ENCODE measurements at regions not wholly inside any gene's neighbourhood (a gene's known extent, or its start where the extent isn't known, plus 50 kb on each side); places are given as distances from the start of the nearest gene placed in this dataset.

DNA sequence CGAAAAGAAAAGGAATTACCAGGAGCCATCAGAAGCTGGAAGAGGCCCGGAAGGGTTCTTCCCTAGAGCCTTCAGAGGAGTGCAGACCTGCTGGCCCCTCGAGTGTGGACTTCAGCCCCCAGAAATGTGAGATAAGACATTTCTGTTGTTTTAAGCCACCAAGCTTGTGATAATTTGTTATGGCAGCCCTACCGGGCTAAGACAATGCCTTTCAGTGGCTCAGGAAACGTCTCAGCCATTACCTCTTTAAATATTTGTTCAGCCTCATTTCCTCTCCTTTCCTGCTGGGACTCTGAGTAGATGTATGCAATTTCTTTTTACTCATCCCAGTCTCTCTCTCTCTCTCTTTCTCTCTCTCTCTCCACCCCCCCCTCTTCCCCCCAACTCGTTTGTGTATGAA lies 174.7 kb upstream of the GRB10 start:
- in situ Hi-C loops (cut with HindIII; ENCODE audit: low sequenced_read_pairs): loop anchor here (5.0 kb wide), 1 partner anchor 35 kb away; no protein-coding TSS in a partner anchor
- H3K4me3 ChIP-seq (ENCODE audit: low read depth, low read length): no peak overlapping the region
- TF ChIP-seq, protein P1, sequence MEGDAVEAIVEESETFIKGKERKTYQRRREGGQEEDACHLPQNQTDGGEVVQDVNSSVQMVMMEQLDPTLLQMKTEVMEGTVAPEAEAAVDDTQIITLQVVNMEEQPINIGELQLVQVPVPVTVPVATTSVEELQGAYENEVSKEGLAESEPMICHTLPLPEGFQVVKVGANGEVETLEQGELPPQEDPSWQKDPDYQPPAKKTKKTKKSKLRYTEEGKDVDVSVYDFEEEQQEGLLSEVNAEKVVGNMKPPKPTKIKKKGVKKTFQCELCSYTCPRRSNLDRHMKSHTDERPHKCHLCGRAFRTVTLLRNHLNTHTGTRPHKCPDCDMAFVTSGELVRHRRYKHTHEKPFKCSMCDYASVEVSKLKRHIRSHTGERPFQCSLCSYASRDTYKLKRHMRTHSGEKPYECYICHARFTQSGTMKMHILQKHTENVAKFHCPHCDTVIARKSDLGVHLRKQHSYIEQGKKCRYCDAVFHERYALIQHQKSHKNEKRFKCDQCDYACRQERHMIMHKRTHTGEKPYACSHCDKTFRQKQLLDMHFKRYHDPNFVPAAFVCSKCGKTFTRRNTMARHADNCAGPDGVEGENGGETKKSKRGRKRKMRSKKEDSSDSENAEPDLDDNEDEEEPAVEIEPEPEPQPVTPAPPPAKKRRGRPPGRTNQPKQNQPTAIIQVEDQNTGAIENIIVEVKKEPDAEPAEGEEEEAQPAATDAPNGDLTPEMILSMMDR (IDR thresholded peaks at IDR 0.05; ENCODE audit: low read depth, low read length, missing control alignments): no peak
- DNase-seq (ENCODE audit: low read depth): no peak

DNA sequence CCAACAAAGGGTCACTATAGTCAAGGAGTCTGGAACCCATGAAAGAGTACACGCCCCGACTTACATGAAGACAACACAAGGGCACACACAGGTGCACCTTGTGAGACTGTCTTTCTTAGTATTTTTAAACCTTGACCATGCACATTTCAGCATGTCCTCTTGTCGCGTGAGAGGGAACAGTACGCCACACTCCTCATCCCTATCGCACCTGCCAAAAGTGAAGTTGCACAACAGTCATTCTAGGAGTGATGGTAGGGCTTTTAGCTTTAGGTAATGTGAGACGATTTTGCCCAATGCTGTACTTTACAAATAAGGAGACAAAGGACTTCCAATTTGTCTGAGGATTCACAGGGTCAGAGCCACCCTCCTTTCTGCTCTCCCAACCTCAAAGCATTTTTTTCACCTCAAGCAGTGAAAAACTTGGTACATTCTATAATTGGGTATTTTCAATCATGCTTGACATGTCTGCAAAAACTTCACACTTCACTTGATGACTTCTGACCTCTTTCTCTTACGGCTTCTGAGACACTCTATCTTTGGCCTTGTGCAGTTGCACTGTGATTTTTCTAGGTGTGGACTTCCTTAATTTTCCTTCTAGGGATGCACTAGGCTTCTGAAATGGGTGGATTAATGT lies 173.9 kb upstream of the GRB10 start:
- TF ChIP-seq, protein P1 (IDR thresholded peaks at IDR 0.05; ENCODE audit: low read depth, low read length, missing control alignments): no peak
- H3K4me3 ChIP-seq (ENCODE audit: low read depth, low read length): no peak overlapping the region
- no peak for DNase-seq (ENCODE audit: low read depth)
- in situ Hi-C loops (cut with HindIII; ENCODE audit: low sequenced_read_pairs): loop anchor here (5.0 kb wide), 1 partner anchor 34 kb away; no protein-coding TSS in a partner anchor

DNA sequence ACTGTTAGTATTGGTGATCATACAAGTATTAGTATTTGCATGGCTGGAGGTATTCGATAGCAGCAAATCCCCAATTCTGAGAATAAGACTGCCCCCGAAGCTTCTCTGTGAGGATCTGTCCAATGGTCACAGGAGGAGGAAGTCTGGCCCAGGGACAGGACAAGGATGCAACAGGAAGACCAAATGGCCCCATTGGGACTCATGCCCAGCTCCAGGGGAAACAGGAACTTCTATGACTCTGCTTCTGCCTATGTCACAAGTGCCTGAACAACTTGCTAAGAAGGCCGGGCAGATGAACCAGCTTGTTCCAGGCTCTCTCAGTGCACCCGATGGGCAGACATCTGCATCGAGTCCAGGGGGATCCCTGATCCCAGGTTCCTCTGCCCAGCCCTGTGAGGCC lies 172.0 kb upstream of the GRB10 start:
- TF ChIP-seq, protein P1 (IDR thresholded peaks at IDR 0.05; ENCODE audit: low read depth, low read length, missing control alignments): no peak
- in situ Hi-C loops (cut with HindIII; ENCODE audit: low sequenced_read_pairs): loop anchor here (5.0 kb wide), 1 partner anchor 32 kb away; no protein-coding TSS in a partner anchor
- no peak overlapping the region for H3K4me3 ChIP-seq (ENCODE audit: low read depth, low read length)
- DNase-seq (ENCODE audit: low read depth): no peak

GRCh38 chr7:50954245-50954644 lies 171.5 kb upstream of the GRB10 start:
- in situ Hi-C loops (cut with HindIII; ENCODE audit: low sequenced_read_pairs): no loop called here
- DNase-seq (ENCODE audit: low read depth): no peak
- no peak overlapping the region for H3K4me3 ChIP-seq (ENCODE audit: low read depth, low read length)
- TF ChIP-seq, protein P1 (IDR thresholded peaks at IDR 0.05; ENCODE audit: low read depth, low read length, missing control alignments): no peak

DNA sequence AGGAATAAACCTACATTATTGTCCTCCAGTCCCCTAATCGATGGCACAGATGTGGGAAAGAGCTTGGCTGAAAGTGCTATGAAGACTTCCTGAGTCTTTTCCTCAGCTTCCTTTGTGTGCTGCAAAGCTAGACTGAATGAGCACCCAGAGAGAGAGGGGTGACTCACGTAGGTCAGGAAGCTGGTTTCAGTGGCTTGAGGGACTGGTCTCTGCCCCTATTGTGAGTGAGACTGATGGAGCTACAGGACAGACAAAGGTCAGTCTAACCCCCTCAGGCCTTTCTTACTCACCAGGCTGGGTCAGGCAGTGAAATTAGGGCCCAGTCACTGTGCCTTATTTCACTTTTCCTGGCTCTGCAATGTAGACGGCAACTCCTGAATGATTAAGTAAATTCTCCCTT lies 171.1 kb upstream of the GRB10 start:
- TF ChIP-seq, protein P1 (IDR thresholded peaks at IDR 0.05; ENCODE audit: low read depth, low read length, missing control alignments): no peak
- in situ Hi-C loops (cut with HindIII; ENCODE audit: low sequenced_read_pairs): no loop called here
- DNase-seq (ENCODE audit: low read depth): no peak
- no peak overlapping the region for H3K4me3 ChIP-seq (ENCODE audit: low read depth, low read length)

GRCh38 chr7:50953303-50953702 lies 170.6 kb upstream of the GRB10 start:
- in situ Hi-C loops (cut with HindIII; ENCODE audit: low sequenced_read_pairs): no loop called here
- TF ChIP-seq, protein P1 (IDR thresholded peaks at IDR 0.05; ENCODE audit: low read depth, low read length, missing control alignments): no peak
- no peak overlapping the region for H3K4me3 ChIP-seq (ENCODE audit: low read depth, low read length)
- no peak for DNase-seq (ENCODE audit: low read depth)

Data from astrocyte of the cerebellum (primary cell).